ENCODE measurements at regions not wholly inside any gene's neighbourhood (a gene's known extent, or its start where the extent isn't known, plus 50 kb on each side); places are given as distances from the start of the nearest gene placed in this dataset.

GRCh38 chr2:496729-497128 is 180.5 kb downstream of the TMEM18 start:
- Histone ChIP-seq H3K36me3 (no peaks in the 10 kb centered on the region), H3K4me3 (no peak overlapping the region), H3K9me3 (no peaks in the 10 kb centered on the region), H3K27me3 (no peaks in the 10 kb centered on the region), H3K4me1 (no peaks in the 10 kb centered on the region), H3K27ac (no peak overlapping the region)
- TF ChIP-seq POLR2AphosphoS5 (IDR thresholded peaks at IDR 0.05; ENCODE audit: insufficient read depth in 1 of 2, low read depth in 1 of 2) = no peak
- TF ChIP-seq POLR2A (IDR thresholded peaks at IDR 0.05) = no peak
- TF ChIP-seq CTCF (IDR thresholded peaks at IDR 0.05) = no peak
- intact Hi-C loops (cut with DNase I) = no loop called here
- DNase-seq (ENCODE audit: extremely low spot score in 2 of 2) = no peak

GRCh38 chr2:495745-496275 is 181.4 kb downstream of the TMEM18 start:
- TF ChIP-seq POLR2AphosphoS5 (IDR thresholded peaks at IDR 0.05; ENCODE audit: insufficient read depth in 1 of 2, low read depth in 1 of 2) (no peak), CTCF (IDR thresholded peaks at IDR 0.05) (no peak), POLR2A (IDR thresholded peaks at IDR 0.05) (no peak)
- intact Hi-C loops (cut with DNase I) = no loop called here
- no peak overlapping the region for H3K4me3 ChIP-seq
- no peaks in the 10 kb centered on the region for H3K36me3 ChIP-seq
- no peak for DNase-seq (ENCODE audit: extremely low spot score in 2 of 2)
- H3K4me1 ChIP-seq = no peaks in the 10 kb centered on the region
- no peaks in the 10 kb centered on the region for H3K27me3 ChIP-seq
- H3K9me3 ChIP-seq = no peaks in the 10 kb centered on the region
- H3K27ac ChIP-seq = no peak overlapping the region

- no peak for DNase-seq (ENCODE audit: extremely low spot score in 2 of 2)
- Histone ChIP-seq H3K4me3 (no peak overlapping the region), H3K27ac (no peak overlapping the region), H3K4me1 (no peaks in the 10 kb centered on the region), H3K27me3 (no peaks in the 10 kb centered on the region), H3K36me3 (no peaks in the 10 kb centered on the region), H3K9me3 (no peaks in the 10 kb centered on the region)
- TF ChIP-seq POLR2AphosphoS5 (IDR thresholded peaks at IDR 0.05; ENCODE audit: insufficient read depth in 1 of 2, low read depth in 1 of 2) (no peak), CTCF (IDR thresholded peaks at IDR 0.05) (no peak), POLR2A (IDR thresholded peaks at IDR 0.05) (no peak)
- intact Hi-C loops (cut with DNase I) = no loop called here
These were observed 182.4 kb downstream of the TMEM18 start for GRCh38 chr2:494853-495252.

- no peaks in the 10 kb centered on the region for H3K36me3 ChIP-seq
- TF ChIP-seq POLR2AphosphoS5 (IDR thresholded peaks at IDR 0.05; ENCODE audit: insufficient read depth in 1 of 2, low read depth in 1 of 2) (no peak), POLR2A (IDR thresholded peaks at IDR 0.05) (no peak), CTCF (IDR thresholded peaks at IDR 0.05) (no peak)
- intact Hi-C loops (cut with DNase I) = no loop called here
- H3K4me3 ChIP-seq = no peak overlapping the region
- no peak for DNase-seq (ENCODE audit: extremely low spot score in 2 of 2)
- no peaks in the 10 kb centered on the region for H3K9me3 ChIP-seq
- no peak overlapping the region for H3K27ac ChIP-seq
- H3K27me3 ChIP-seq = no peaks in the 10 kb centered on the region
- no peaks in the 10 kb centered on the region for H3K4me1 ChIP-seq
These were observed 184.0 kb downstream of the TMEM18 start for GRCh38 chr2:493228-493627.

- intact Hi-C loops (cut with DNase I) = no loop called here
- no peaks in the 10 kb centered on the region for H3K36me3 ChIP-seq
- H3K4me3 ChIP-seq = no peak overlapping the region
- no peaks in the 10 kb centered on the region for H3K4me1 ChIP-seq
- no peak overlapping the region for H3K27ac ChIP-seq
- no peaks in the 10 kb centered on the region for H3K9me3 ChIP-seq
- TF ChIP-seq POLR2A (IDR thresholded peaks at IDR 0.05) (no peak), CTCF (IDR thresholded peaks at IDR 0.05) (no peak), POLR2AphosphoS5 (IDR thresholded peaks at IDR 0.05; ENCODE audit: insufficient read depth in 1 of 2, low read depth in 1 of 2) (no peak)
- no peaks in the 10 kb centered on the region for H3K27me3 ChIP-seq
- DNase-seq (ENCODE audit: extremely low spot score in 2 of 2) = no peak
These were observed 185.0 kb downstream of the TMEM18 start for GRCh38 chr2:492178-492577.

Measured in vagina (tissue), 2 donors.